ENCODE measurements at regions not wholly inside any gene's neighbourhood (a gene's known extent, or its start where the extent isn't known, plus 50 kb on each side); places are given as distances from the start of the nearest gene placed in this dataset.

- Histone ChIP-seq H3K27me3 (replicated peaks in 1 of 2; ENCODE audit: control insufficient read depth in 2 of 2, insufficient read depth in 2 of 2, low read length in 1 of 2) (no peaks in the 10 kb centered on the region), H3K27ac (ENCODE audit: control insufficient read depth, insufficient read depth) (no peak overlapping the region), H4K20me1 (ENCODE audit: control insufficient read depth, insufficient read depth) (no peaks in the 10 kb centered on the region), H3K4me2 (ENCODE audit: control insufficient read depth, insufficient read depth) (no peak overlapping the region), H3K4me3 (no peak overlapping the region), H3K4me1 (ENCODE audit: control insufficient read depth, insufficient read depth, low read length) (no peaks in the 10 kb centered on the region), H3K36me3 (ENCODE audit: control insufficient read depth in 2 of 2, insufficient read depth in 2 of 2, low read length in 1 of 2) (no peaks in the 10 kb centered on the region), H3K79me2 (ENCODE audit: control insufficient read depth, insufficient read depth, low read length) (no peaks in the 10 kb centered on the region), H2AFZ (ENCODE audit: control insufficient read depth, low read depth, low read length) (no peak overlapping the region), H3K9me3 (replicated peaks; ENCODE audit: control insufficient read depth, insufficient read depth, low read length) (no peaks in the 10 kb centered on the region), H3K9ac (ENCODE audit: control insufficient read depth, insufficient read depth, low read length) (no peak overlapping the region)
- no TSS peak for BruUV-seq (replicated peaks)
- DNase-seq (ENCODE audit: low read depth, low spot score): no peak
- TF ChIP-seq IKZF2 (IDR thresholded peaks at IDR 0.05) (no peak), MTA3 (IDR thresholded peaks at IDR 0.05; ENCODE audit: borderline replicate concordance, low read length) (no peak), ZZZ3 (IDR thresholded peaks at IDR 0.05; ENCODE audit: control insufficient read depth, insufficient read length, low read depth) (no peak)
- TF ChIP-seq, protein P1, sequence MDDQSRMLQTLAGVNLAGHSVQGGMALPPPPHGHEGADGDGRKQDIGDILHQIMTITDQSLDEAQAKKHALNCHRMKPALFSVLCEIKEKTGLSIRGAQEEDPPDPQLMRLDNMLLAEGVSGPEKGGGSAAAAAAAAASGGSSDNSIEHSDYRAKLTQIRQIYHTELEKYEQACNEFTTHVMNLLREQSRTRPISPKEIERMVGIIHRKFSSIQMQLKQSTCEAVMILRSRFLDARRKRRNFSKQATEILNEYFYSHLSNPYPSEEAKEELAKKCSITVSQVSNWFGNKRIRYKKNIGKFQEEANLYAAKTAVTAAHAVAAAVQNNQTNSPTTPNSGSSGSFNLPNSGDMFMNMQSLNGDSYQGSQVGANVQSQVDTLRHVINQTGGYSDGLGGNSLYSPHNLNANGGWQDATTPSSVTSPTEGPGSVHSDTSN (IDR thresholded peaks at IDR 0.05; ENCODE audit: insufficient replicate concordance, low read depth, low read length): no peak
- no peak for FAIRE-seq
- no peak for ATAC-seq
- 20% methylated on average over 5 of the region's 5 CpGs for WGBS (ENCODE audit: insufficient coverage, insufficient replicate concordance, low lambda C conversion rate, missing lambda C conversion rate)
- ChIA-PET CTCF (no interaction called here), SMC1A (ENCODE audit: uncharacterized antibody, unreplicated experiment) (interaction anchor here (1.6 kb wide), 1 partner anchor 21 kb away, joined by 4 read pairs; no protein-coding TSS in a partner anchor), POLR2A (no interaction called here), RAD21 (ENCODE audit: unreplicated experiment) (no interaction called here)
- in situ Hi-C loops (cut with MboI): no loop called here
- intact Hi-C loops (cut with micrococcal nuclease; ENCODE audit: unreplicated experiment): no loop called here
Observed at GRCh38 chr6:90653750-90654149, 66.9 kb upstream of the MAP3K7 start.

- H3K9ac ChIP-seq (ENCODE audit: control insufficient read depth, insufficient read depth, low read length): no peak overlapping the region
- no peak overlapping the region for H3K4me3 ChIP-seq
- ATAC-seq (no peak), FAIRE-seq (no peak), DNase-seq (ENCODE audit: low read depth, low spot score) (no peak)
- TF ChIP-seq, protein P2, sequence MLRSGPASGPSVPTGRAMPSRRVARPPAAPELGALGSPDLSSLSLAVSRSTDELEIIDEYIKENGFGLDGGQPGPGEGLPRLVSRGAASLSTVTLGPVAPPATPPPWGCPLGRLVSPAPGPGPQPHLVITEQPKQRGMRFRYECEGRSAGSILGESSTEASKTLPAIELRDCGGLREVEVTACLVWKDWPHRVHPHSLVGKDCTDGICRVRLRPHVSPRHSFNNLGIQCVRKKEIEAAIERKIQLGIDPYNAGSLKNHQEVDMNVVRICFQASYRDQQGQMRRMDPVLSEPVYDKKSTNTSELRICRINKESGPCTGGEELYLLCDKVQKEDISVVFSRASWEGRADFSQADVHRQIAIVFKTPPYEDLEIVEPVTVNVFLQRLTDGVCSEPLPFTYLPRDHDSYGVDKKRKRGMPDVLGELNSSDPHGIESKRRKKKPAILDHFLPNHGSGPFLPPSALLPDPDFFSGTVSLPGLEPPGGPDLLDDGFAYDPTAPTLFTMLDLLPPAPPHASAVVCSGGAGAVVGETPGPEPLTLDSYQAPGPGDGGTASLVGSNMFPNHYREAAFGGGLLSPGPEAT (IDR thresholded peaks at IDR 0.05; ENCODE audit: low read depth): no peak
- TF ChIP-seq SMAD5 (IDR thresholded peaks at IDR 0.05; ENCODE audit: low read depth): no peak
- TF ChIP-seq MXI1 (IDR thresholded peaks at IDR 0.05; ENCODE audit: low read depth, low read length): no peak
- no peak for TF ChIP-seq EGR1 (IDR thresholded peaks at IDR 0.05; ENCODE audit: borderline replicate concordance in 1 of 2, low read depth in 2 of 2, low read length in 2 of 2)
- H2AFZ ChIP-seq (ENCODE audit: control insufficient read depth, low read depth, low read length): no peak overlapping the region
- H3K27ac ChIP-seq (ENCODE audit: control insufficient read depth, insufficient read depth): no peak overlapping the region
- H3K36me3 ChIP-seq (ENCODE audit: control insufficient read depth in 2 of 2, insufficient read depth in 2 of 2, low read length in 1 of 2): no peaks in the 10 kb centered on the region
- no peaks in the 10 kb centered on the region for H3K4me1 ChIP-seq (ENCODE audit: control insufficient read depth, insufficient read depth, low read length)
- POLR2A ChIA-PET: no interaction called here
- 22% methylated on average over 8 of the region's 8 CpGs for WGBS (ENCODE audit: insufficient coverage, insufficient replicate concordance, low lambda C conversion rate, missing lambda C conversion rate)
- RAD21 ChIA-PET (ENCODE audit: unreplicated experiment): no interaction called here
- H3K4me2 ChIP-seq (ENCODE audit: control insufficient read depth, insufficient read depth): no peak overlapping the region
- SMC1A ChIA-PET (ENCODE audit: uncharacterized antibody, unreplicated experiment): no interaction called here
- no TSS peak for BruUV-seq (replicated peaks)
- no peaks in the 10 kb centered on the region for H3K27me3 ChIP-seq (replicated peaks in 1 of 2; ENCODE audit: control insufficient read depth in 2 of 2, insufficient read depth in 2 of 2, low read length in 1 of 2)
- CTCF ChIA-PET: no interaction called here
- H4K20me1 ChIP-seq (ENCODE audit: control insufficient read depth, insufficient read depth): no peaks in the 10 kb centered on the region
- in situ Hi-C loops (cut with MboI): no loop called here
- intact Hi-C loops (cut with micrococcal nuclease; ENCODE audit: unreplicated experiment): no loop called here
- H3K9me3 ChIP-seq (replicated peaks; ENCODE audit: control insufficient read depth, insufficient read depth, low read length): no peaks in the 10 kb centered on the region
- H3K79me2 ChIP-seq (ENCODE audit: control insufficient read depth, insufficient read depth, low read length): no peaks in the 10 kb centered on the region
Observed at GRCh38 chr6:90650041-90650940, 63.4 kb upstream of the MAP3K7 start.

Data from GM12878 (cell line).